MCF 10A (cell line): ENCODE measurements at regions not wholly inside any gene's neighbourhood (a gene's known extent, or its start where the extent isn't known, plus 50 kb on each side); places are given as distances from the start of the nearest gene placed in this dataset.
A peak's percentile ranks its signal among the peaks of the same experiment; 100 is the strongest.

ENCODE experiments used
- BruUV-seq: library from RNA; stranded (reverse); fragments of 400-500 nt; replicated peaks from 2 replicates; lab custom pipeline; 2021; lab: Mats Ljungman, UMichigan
- CTCF ChIA-PET: fragments of 300-600 bp; sonication (Branson Sonifier 250); formaldehyde crosslinking; extraction: SDS; loops from one replicate; lab custom pipeline; 2021; ENCODE audit warnings: antibody characterized with exemption, inconsistent platforms; lab: Yijun Ruan, JAX
- POLR2A ChIA-PET: fragments of 300-600, 350-650 bp; sonication (Branson Sonifier 250); formaldehyde crosslinking; extraction: SDS; loops from one replicate; lab custom pipeline; 2020; ENCODE audit warnings: antibody characterized with exemption, inconsistent platforms; lab: Yijun Ruan, JAX
- DNase-seq: peaks from one replicate; pipeline ENCODE4 v3.0.0-alpha.2; 2018; ENCODE audit not compliant: unreplicated experiment
- H3K27ac Mint-ChIP-seq: one replicate; pipeline ENCODE4 v1.8.0; 2022; ENCODE audit warnings: mild to moderate bottlenecking, low read depth, mixed read lengths; ENCODE audit not compliant: unreplicated experiment
- H3K27me3 Mint-ChIP-seq: one replicate; pipeline ENCODE4 v1.8.0; 2022; ENCODE audit warnings: mixed read lengths; ENCODE audit not compliant: insufficient read depth, unreplicated experiment
- H3K36me3 Mint-ChIP-seq: one replicate; pipeline ENCODE4 v1.8.0; 2022; ENCODE audit warnings: mild to moderate bottlenecking, moderate library complexity, mixed read lengths; ENCODE audit not compliant: insufficient read depth, unreplicated experiment
- H3K4me1 Mint-ChIP-seq: one replicate; pipeline ENCODE4 v1.8.0; 2022; ENCODE audit warnings: mixed read lengths; ENCODE audit not compliant: insufficient read depth, unreplicated experiment
- H3K4me3 Mint-ChIP-seq: one replicate; pipeline ENCODE4 v1.8.0; 2022; ENCODE audit warnings: mild to moderate bottlenecking, moderate library complexity, mixed read lengths; ENCODE audit not compliant: unreplicated experiment
- H3K9me3 Mint-ChIP-seq: one replicate; pipeline ENCODE4 v1.8.0; 2022; ENCODE audit warnings: mixed read lengths; ENCODE audit not compliant: unreplicated experiment
- intact Hi-C: fragments of 100-400 bp; cut with micrococcal nuclease; formaldehyde crosslinking; loops from 2 replicates; pipeline ENCODE4 v1.14.1; 2022
- TF ChIP-seq, protein P1 (sequence below): fragments of 200-600 bp; IDR thresholded peaks from one replicate; pipeline ENCODE4 v1.8.0; 2022; ENCODE audit warnings: antibody characterized with exemption, mild to moderate bottlenecking; ENCODE audit not compliant: unreplicated experiment

GRCh38 chr18:1593091-1593490 is 688.4 kb downstream of the ADCYAP1 start:
- POLR2A ChIA-PET, result no interaction called here
- CTCF ChIA-PET, result interaction anchor here (2.1 kb wide), 1 partner anchor 630 kb away, joined by 9 read pairs; no protein-coding TSS in a partner anchor
- TF ChIP-seq, protein P1, sequence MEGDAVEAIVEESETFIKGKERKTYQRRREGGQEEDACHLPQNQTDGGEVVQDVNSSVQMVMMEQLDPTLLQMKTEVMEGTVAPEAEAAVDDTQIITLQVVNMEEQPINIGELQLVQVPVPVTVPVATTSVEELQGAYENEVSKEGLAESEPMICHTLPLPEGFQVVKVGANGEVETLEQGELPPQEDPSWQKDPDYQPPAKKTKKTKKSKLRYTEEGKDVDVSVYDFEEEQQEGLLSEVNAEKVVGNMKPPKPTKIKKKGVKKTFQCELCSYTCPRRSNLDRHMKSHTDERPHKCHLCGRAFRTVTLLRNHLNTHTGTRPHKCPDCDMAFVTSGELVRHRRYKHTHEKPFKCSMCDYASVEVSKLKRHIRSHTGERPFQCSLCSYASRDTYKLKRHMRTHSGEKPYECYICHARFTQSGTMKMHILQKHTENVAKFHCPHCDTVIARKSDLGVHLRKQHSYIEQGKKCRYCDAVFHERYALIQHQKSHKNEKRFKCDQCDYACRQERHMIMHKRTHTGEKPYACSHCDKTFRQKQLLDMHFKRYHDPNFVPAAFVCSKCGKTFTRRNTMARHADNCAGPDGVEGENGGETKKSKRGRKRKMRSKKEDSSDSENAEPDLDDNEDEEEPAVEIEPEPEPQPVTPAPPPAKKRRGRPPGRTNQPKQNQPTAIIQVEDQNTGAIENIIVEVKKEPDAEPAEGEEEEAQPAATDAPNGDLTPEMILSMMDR, result no peak
- Mint-ChIP-seq H3K9me3 (no peaks in the 10 kb centered on the region), H3K27me3 (no peaks in the 10 kb centered on the region), H3K4me1 (peaks cover 13% of the 10 kb centered on the region), H3K36me3 (no peaks in the 10 kb centered on the region), H3K27ac (no peak overlapping the region), H3K4me3 (no peak overlapping the region)
- DNase-seq, result peak; percentile 65
- intact Hi-C loops, result no loop called here
- no TSS peak for BruUV-seq

- TF ChIP-seq, protein P1, result no peak
- no peak overlapping the region for H3K27ac Mint-ChIP-seq
- no peaks in the 10 kb centered on the region for H3K9me3 Mint-ChIP-seq
- no TSS peak for BruUV-seq
- H3K36me3 Mint-ChIP-seq, result no peaks in the 10 kb centered on the region
- no peak overlapping the region for H3K4me3 Mint-ChIP-seq
- DNase-seq, result no peak
- ChIA-PET POLR2A (no interaction called here), CTCF (interaction anchor here (1.0 to 1.1 kb wide), 2 partner anchors 10 to 69 kb away, joined by 3 read pairs; no protein-coding TSS in a partner anchor)
- H3K4me1 Mint-ChIP-seq, result peaks cover 13% of the 10 kb centered on the region
- intact Hi-C loops, result no loop called here
- H3K27me3 Mint-ChIP-seq, result no peaks in the 10 kb centered on the region
These were observed 690.5 kb downstream of the ADCYAP1 start for GRCh38 chr18:1595195-1595594.

DNA sequence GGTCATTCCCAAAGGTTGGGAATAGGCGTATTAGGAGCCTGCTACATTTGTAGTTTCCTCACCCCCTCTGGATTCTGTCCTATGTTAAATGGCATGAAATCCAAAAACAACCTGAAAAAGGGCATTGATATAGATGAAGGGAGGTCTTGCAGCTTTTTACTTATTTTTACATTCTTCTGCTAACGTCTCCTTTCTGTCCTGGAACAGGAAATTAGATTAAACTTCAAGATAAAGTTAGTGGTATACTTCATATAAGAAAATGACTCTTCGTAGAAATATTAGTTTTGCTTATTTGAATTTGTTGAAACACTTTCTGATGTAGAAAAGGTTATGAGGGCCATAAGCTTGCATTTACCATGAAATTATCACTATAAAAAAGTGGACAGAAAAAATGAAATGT is 694.5 kb downstream of the ADCYAP1 start:
- ChIA-PET CTCF (interaction anchor here (0.7 kb wide), 1 partner anchor 366 kb away, joined by 4 read pairs; no protein-coding TSS in a partner anchor), POLR2A (no interaction called here)
- Mint-ChIP-seq H3K27ac (no peak overlapping the region), H3K27me3 (no peaks in the 10 kb centered on the region), H3K4me1 (no peaks in the 10 kb centered on the region), H3K4me3 (no peak overlapping the region), H3K9me3 (no peaks in the 10 kb centered on the region), H3K36me3 (no peaks in the 10 kb centered on the region)
- no TSS peak for BruUV-seq
- no peak for DNase-seq
- TF ChIP-seq, protein P1, result no peak
- intact Hi-C loops, result no loop called here

GRCh38 chr18:1604751-1605150 is 700.1 kb downstream of the ADCYAP1 start:
- Mint-ChIP-seq H3K27ac (no peak overlapping the region), H3K36me3 (no peaks in the 10 kb centered on the region), H3K4me1 (no peaks in the 10 kb centered on the region), H3K4me3 (no peak overlapping the region), H3K27me3 (no peaks in the 10 kb centered on the region), H3K9me3 (no peaks in the 10 kb centered on the region)
- CTCF ChIA-PET, result interaction anchor here (0.9 to 1.5 kb wide), 3 partner anchors 19 to 643 kb away, joined by 3 to 4 read pairs (median 3); no protein-coding TSS in a partner anchor
- intact Hi-C loops, result no loop called here
- TF ChIP-seq, protein P1, result no peak
- POLR2A ChIA-PET, result no interaction called here
- no peak for DNase-seq
- BruUV-seq, result no TSS peak
